ENCODE measurements at regions not wholly inside any gene's neighbourhood (a gene's known extent, or its start where the extent isn't known, plus 50 kb on each side); places are given as distances from the start of the nearest gene placed in this dataset.

GRCh38 chr3:132911741-132912415 is 126.3 kb upstream of the TMEM108 start:
- Histone ChIP-seq H3K4me1 (no peaks in the 10 kb centered on the region), H3K36me3 (no peaks in the 10 kb centered on the region), H3K4me3 (no peak overlapping the region), H3K27ac (no peak overlapping the region), H3K9me3 (no peaks in the 10 kb centered on the region), H3K27me3 (no peaks in the 10 kb centered on the region)
- TF ChIP-seq EP300 (IDR thresholded peaks at IDR 0.05) (no peak), CTCF (IDR thresholded peaks at IDR 0.05) (no peak), POLR2A (IDR thresholded peaks at IDR 0.05) (no peak), POLR2AphosphoS5 (IDR thresholded peaks at IDR 0.05) (no peak)
- no peak for ATAC-seq
- WGBS, 2 donors (ENCODE audit: low coverage in 1 of 2), result 48 to 100% methylated on average over 1 to 3 of the region's 4 CpGs

GRCh38 chr3:132907293-132907692 is 130.9 kb upstream of the TMEM108 start:
- WGBS, 2 donors (ENCODE audit: low coverage in 1 of 2), result 56 to 100% methylated on average over 1 to 2 of the region's 10 CpGs
- Histone ChIP-seq H3K27ac (no peak overlapping the region), H3K4me1 (no peaks in the 10 kb centered on the region), H3K27me3 (no peaks in the 10 kb centered on the region), H3K4me3 (no peak overlapping the region), H3K36me3 (no peaks in the 10 kb centered on the region), H3K9me3 (no peaks in the 10 kb centered on the region)
- no peak for TF ChIP-seq POLR2AphosphoS5 (IDR thresholded peaks at IDR 0.05)
- TF ChIP-seq POLR2A (IDR thresholded peaks at IDR 0.05), result no peak
- TF ChIP-seq CTCF (IDR thresholded peaks at IDR 0.05), result no peak
- no peak for ATAC-seq

- Histone ChIP-seq H3K27ac (no peak overlapping the region), H3K9me3 (no peaks in the 10 kb centered on the region), H3K27me3 (no peaks in the 10 kb centered on the region), H3K4me1 (no peaks in the 10 kb centered on the region), H3K36me3 (no peaks in the 10 kb centered on the region), H3K4me3 (no peak overlapping the region)
- no peak for TF ChIP-seq EP300 (IDR thresholded peaks at IDR 0.05)
- no peak for ATAC-seq
Observed at GRCh38 chr3:132900481-132900880, 137.7 kb upstream of the TMEM108 start.

- no peaks in the 10 kb centered on the region for H3K4me1 ChIP-seq
- H3K27me3 ChIP-seq, result no peaks in the 10 kb centered on the region
- ATAC-seq, result no peak
- H3K9me3 ChIP-seq, result no peaks in the 10 kb centered on the region
- WGBS, 2 donors (ENCODE audit: low coverage in 1 of 2), result 54 to 57% methylated on average over 3 of the region's 5 CpGs
- TF ChIP-seq EP300 (IDR thresholded peaks at IDR 0.05) (no peak), POLR2A (IDR thresholded peaks at IDR 0.05) (no peak), CTCF (IDR thresholded peaks at IDR 0.05) (no peak), POLR2AphosphoS5 (IDR thresholded peaks at IDR 0.05) (no peak)
- no peak overlapping the region for H3K27ac ChIP-seq
- H3K4me3 ChIP-seq, result no peak overlapping the region
- no peaks in the 10 kb centered on the region for H3K36me3 ChIP-seq
Observed at GRCh38 chr3:132898141-132898540, 140.1 kb upstream of the TMEM108 start.

- no peaks in the 10 kb centered on the region for H3K4me1 ChIP-seq
- TF ChIP-seq CTCF (IDR thresholded peaks at IDR 0.05) (no peak), POLR2A (IDR thresholded peaks at IDR 0.05) (no peak), EP300 (IDR thresholded peaks at IDR 0.05) (no peak), POLR2AphosphoS5 (IDR thresholded peaks at IDR 0.05) (no peak)
- ATAC-seq, result no peak
- H3K36me3 ChIP-seq, result no peaks in the 10 kb centered on the region
- no peak overlapping the region for H3K27ac ChIP-seq
- no peaks in the 10 kb centered on the region for H3K27me3 ChIP-seq
- no peaks in the 10 kb centered on the region for H3K9me3 ChIP-seq
- WGBS, 2 donors (ENCODE audit: low coverage in 1 of 2), result 85% methylated on average over 3 of the region's 3 CpGs; no CpG with 5 or more reads in 1 of the 2 donors
- no peak overlapping the region for H3K4me3 ChIP-seq
Observed at GRCh38 chr3:132892956-132893355, 145.2 kb upstream of the TMEM108 start.
